Renal pelvis (tissue), 1 donor: ENCODE measurements at regions not wholly inside any gene's neighbourhood (a gene's known extent, or its start where the extent isn't known, plus 50 kb on each side); places are given as distances from the start of the nearest gene placed in this dataset.
"Not testable (repeated sequence)": the region's sequence is repeated elsewhere in the genome, so short reads cannot be mapped to it uniquely, and the experiment has no call there.

Source experiments
- DNase-seq: peaks from one replicate; pipeline ENCODE4 v3.0.0-alpha.2; 2013

DNA sequence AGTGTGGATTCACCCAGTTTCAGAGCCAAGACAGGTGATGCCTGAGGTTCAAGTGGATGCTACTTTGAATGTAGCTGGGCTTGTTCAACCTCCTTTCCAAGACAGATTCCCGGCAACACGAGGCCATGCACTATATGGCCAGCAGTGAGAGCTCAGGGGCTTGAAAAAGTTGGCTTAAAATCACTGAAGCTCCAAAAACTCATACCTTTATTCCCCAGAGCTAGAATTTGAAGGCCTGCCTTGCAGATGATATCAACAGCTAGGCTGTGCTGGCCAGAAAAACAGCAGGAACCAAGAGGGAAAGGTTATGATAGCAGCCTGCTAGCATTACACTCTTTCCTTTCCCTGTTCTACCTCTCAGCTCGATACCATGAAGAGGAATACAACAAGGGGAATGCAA, 120.2 kb upstream of the DAB2 start:
- no peak for DNase-seq

GRCh38 chr5:39543335-39543734, 118.6 kb upstream of the DAB2 start:
- DNase-seq = no peak

DNA sequence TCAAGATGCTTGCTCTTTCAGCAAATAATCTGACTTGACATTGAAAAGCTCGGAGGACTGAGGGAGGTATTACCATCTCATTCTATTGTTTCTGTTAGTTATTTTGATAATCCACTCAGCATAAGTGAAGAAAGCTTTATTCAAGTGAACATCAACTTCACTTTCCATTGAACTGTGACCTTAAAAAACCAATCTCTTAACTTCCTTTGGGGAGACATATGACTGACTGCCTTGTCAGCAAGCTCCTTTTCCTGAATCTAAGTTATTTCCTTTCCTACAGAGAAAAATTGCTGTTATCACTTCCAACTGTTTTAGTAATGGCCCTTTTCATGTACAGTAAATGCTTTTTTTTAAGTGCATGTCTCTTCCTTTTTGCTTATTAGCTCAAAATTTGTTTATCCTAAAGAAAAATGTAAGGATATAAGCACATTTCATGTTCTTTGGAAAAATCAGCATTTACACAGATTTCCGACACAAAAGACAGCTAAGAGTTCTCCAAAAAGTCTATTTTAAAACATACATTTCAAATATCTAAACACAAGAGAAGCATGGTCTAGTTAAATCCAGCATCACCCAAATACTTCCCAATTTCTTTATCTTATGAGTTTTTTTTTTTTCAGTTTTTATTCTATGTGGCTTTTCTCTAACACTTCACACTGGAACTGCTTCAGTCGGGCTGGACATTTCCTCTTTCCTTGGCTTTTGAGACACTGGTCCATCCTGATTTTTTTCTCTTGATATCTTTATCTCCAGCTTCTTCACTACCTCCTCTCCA, 117.9 kb upstream of the DAB2 start:
- DNase-seq = no peak

GRCh38 chr5:39541920-39542319, 117.1 kb upstream of the DAB2 start:
- no peak for DNase-seq

GRCh38 chr5:39539470-39539869, 114.7 kb upstream of the DAB2 start:
- no peak for DNase-seq

DNA sequence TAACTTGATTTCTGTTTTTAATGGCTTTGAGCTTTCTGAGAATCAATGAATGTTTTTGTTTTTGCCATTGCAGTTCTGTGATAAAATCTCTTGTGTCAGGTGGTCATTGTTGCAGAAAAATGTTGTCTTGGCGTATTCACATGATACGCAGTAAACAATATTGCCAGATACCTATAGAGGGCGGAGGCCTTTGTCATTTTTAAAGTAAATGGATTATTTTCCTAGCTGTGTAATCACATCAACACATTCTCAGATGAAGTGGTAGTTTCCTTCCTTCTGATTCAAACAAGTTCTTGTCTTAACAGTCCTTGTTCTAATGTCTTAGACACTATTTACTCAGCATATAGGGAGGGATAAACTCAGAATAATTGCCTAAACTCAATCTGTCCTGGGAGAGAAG, 109.9 kb upstream of the DAB2 start:
- no peak for DNase-seq

DNA sequence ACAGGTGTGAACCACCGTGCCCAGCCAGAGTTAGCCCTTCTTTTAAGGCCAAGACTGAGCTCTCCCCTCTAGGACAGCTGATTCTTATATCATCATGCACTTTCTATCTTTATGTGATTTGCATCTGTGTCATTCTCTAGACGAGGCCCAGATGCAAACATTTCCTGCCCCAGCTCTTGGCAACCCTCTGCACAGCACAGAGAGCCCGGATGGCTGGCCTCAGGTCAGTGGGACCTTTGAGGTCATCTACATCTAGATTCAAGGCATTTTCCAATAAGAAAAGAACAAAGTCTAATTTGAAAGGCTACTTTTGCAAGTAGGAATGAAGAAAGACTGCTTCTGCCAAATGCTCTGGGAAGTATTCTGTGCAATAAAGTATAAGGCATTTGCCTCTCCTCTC, 109.0 kb upstream of the DAB2 start:
- DNase-seq = no peak

DNA sequence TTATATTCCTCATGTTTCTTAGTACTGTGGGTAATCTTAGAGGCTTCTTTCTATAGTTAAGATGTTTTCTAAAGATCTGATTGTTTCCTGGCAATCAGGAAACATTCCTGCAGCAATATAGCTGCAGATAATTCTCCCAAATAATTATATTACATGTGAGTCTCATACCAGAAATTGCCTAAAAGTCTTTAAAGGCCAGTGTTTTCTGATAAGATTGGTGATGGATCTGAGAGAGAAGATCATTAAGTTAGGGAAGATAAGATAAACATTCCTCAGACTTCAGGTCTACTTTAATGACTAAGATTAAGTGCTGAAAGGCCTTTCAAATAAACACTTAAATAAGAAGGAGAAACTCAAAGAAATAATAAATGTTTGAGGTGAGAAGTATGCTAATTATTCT, 107.7 kb upstream of the DAB2 start:
- no peak for DNase-seq

- DNase-seq = no peak
Observed at GRCh38 chr5:39531306-39531705, 106.5 kb upstream of the DAB2 start.

DNA sequence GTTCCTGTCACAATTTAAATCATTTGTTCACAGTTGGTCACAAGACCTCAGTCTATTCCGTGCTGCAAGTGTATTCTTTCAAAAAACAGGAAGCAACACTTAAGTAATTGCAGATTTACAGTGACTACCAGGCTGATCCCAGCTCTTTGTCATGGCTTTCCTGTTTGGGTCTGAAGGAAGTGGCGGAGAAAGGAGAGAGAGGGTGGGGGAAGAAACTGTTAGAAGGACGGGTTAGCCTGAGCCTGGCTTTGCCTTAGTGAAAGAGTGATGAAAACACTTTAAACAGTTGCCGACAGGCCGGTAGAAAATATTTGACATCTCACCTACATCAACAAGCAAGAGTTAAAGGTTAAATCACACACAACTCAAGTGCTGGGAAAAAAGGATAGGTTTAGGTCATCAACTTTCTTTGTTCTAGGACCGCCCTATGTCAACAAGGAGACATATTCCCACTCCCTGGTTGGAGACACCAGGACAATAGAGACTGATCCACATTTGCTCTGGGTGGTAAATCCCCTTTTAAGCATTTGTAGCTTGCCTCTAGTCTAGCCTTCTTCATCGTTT, 102.2 kb upstream of the DAB2 start:
- no peak for DNase-seq

- DNase-seq = not testable (repeated sequence)
Observed at GRCh38 chr5:39525781-39526180, 101.0 kb upstream of the DAB2 start.

GRCh38 chr5:39525271-39525670, 100.5 kb upstream of the DAB2 start:
- no peak for DNase-seq

DNA sequence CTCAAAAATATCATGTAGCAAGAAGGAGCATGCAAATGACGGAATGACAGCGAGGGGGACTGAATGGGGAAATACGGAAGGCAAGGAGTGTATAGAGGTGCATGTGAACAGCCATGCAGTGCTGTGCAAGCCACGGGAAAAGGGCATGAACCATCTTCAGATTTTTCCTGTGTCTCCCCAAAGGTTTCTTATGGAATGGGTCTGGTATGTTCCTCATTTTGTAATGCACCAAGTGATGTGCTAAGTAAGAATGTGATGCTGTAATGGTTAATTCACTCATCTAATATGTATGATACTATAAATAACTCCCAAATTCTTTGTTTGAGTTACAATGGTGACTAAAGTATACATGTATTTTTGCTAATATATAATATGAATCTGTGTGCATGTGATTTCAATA, 99.0 kb upstream of the DAB2 start:
- DNase-seq = no peak

DNA sequence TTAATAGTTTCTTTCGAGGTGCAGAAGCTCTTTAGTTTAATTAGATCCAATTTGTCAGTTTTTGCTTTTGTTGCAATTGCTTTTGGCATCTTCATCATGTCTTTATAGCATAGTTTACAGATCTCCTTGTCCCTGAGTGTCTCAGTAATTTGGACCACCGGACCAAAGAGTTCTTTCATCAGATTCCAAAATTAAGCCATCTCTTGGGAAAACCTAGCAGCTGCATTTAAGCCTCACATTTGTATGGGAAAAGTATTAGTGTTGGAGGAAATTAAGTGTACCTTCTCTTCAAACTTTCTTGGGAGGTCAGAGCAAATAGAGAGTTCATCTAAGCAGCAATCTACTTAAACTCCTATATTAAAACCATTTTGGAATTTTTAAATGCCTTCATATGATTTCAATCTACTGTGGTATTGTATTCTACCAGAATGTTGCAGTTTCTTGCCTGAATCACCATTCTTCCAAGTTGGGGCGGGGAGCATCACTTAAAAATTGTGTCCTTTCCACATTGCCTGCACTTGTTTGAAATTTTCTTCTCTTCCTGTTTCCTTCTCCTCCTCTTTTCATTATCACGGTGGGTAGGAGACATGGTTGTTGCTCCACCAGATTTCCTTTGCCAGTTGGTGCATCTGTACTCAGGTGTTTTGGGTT, 97.3 kb upstream of the DAB2 start:
- no peak for DNase-seq

DNA sequence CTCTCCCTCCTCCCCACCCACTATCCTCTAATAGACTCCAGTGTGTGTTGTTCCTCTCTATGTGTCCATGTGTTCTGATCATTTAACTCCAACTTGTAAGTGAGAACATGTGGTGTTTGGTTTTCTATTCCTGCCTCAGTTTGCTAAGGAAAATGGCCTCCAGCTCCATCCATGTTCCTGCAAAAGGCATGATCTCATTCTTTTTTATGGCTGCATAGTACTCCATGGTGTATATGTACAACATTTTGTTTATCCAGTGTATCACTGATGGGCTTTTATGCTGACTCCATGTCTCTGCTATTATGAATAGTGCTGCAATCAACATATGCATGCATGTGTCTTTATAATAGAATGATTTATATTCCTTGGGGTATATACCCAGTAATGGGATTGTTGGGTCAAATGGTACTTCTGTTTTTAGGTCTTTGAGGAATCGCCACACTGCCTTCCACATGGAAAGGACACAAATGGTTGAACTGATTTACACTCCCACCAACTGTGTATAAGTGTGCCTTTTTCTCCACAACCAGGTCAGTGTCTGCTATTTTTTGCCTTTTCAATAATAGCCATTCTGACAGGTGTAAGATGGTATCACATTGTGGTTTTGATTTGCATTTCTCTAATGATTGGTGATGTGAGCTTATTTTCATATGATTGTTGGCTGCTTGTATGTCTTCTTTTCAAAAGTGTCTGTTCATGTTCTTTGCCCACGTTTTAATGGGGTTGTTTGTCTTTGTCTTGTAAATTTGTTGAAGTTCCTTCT, 96.5 kb upstream of the DAB2 start:
- no peak for DNase-seq

DNA sequence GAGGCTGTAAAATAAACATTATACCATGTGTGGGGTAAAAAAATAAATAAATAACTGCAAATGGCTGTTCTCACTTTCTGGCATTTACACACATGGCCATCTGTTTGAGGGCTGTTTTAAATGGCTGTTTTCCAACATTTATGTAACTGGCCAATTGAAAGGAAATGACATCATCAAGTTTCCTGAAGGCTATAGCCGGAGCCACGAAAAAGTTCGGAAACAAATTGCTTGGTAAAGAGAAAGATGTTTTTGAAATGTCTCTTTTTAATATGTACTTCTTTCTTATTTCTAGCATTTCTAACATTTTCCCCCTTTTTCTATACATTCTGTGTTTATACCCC, 95.4 kb upstream of the DAB2 start:
- DNase-seq = peak; percentile 54

- peak; percentile 30 for DNase-seq
Observed at GRCh38 chr5:39519566-39520231, 94.9 kb upstream of the DAB2 start.

GRCh38 chr5:39519079-39519478, 94.3 kb upstream of the DAB2 start:
- no peak for DNase-seq

DNA sequence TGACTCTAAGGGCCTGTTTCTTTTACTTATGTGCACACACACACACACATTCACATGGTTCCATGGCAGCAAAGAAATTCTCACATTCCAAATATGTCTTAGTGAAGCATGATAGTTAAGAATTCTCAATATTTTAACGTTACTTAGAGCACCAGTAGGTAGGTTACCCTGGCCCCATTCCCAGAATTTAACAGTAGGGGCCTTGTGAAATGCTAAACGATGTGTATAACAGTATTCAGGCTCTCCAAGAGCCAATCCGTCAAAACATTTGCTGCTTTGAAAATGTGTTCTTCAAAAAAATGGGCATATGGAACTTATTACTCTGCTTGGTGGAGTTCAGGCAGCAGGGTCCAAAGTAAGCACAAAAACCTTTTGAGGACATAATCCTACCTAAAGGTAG, 93.7 kb upstream of the DAB2 start:
- no peak for DNase-seq

DNA sequence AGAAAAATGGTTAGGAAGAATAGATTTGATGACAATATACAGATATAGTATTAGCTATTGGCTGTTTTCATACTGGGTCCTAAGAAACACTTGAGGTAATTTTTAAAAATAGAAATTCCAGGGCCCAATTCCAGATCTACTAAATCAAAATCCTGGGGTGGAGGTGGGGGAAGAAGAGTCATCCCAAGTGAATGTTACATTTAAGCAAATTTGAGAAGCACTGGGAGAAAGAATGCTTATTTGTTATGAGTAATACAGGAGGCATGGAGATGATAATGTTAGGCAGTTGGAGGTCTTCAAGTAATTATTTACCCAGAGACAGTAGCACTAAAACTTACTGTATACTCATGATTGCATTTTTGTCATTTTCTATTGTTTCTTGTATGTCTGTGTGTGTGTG, 93.0 kb upstream of the DAB2 start:
- DNase-seq = no peak

DNA sequence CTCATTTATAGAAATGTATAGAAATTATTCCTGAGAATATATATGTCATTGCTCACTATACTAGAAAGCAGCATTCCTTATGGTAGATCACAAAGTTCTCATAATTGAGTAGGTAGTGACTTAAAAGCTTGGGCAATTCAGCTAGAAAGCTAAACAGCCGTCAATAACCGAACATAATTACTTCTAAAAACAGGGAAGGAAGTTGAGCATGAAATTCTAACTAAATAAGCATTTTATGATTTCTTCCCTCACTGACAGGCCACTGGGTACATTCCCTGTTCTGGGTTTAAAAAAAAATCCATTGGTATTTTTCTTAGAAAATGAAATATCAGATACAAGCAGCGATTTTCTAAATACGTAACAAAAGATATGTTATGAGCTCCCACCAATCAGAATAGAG, 91.1 kb upstream of the DAB2 start:
- DNase-seq = no peak

DNA sequence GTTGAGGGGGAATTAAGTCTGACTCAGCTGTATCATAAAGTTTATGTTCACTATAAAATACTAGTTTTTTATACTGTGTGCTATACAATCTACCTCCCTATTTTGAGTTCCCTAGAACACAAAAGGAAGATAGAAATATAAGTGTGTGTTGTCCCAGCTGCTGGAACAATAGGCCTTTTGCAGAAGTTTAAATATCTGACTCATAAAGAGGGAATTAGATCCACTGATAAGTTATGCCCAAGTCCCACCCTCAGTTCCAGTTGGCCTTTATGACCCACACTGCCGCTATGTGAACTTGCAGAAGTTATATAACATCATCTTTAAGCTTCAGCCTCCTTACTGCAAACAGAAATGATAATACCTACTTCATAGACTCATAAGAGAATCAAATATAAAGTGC, 88.5 kb upstream of the DAB2 start:
- no peak for DNase-seq
